ENCODE measurements at regions not wholly inside any gene's neighbourhood (a gene's known extent, or its start where the extent isn't known, plus 50 kb on each side); places are given as distances from the start of the nearest gene placed in this dataset.
"Not testable (repeated sequence)": the region's sequence is repeated elsewhere in the genome, so short reads cannot be mapped to it uniquely, and the experiment has no call there.

- DNase-seq: no peak
These were observed 120.0 kb upstream of the EGFR start for GRCh38 chr7:54898659-54899340.

- DNase-seq: no peak
These were observed 117.0 kb upstream of the EGFR start for GRCh38 chr7:54901840-54902239.

- DNase-seq: no peak
These were observed 114.7 kb upstream of the EGFR start for GRCh38 chr7:54904130-54904529.

- DNase-seq: no peak
These were observed 113.8 kb upstream of the EGFR start for GRCh38 chr7:54904986-54905385.

GRCh38 chr7:54906963-54907362, 111.9 kb upstream of the EGFR start:
- no peak for DNase-seq

- no peak for DNase-seq
These were observed 110.8 kb upstream of the EGFR start for GRCh38 chr7:54907981-54908380.

- no peak for DNase-seq
These were observed 109.9 kb upstream of the EGFR start for GRCh38 chr7:54908760-54909438.

GRCh38 chr7:54915870-54916598, 102.8 kb upstream of the EGFR start:
- DNase-seq: no peak

GRCh38 chr7:54917613-54918391, 101.0 kb upstream of the EGFR start:
- DNase-seq: no peak

- no peak for DNase-seq
These were observed 97.7 kb upstream of the EGFR start for GRCh38 chr7:54921116-54921515.

GRCh38 chr7:54931532-54931931, 87.3 kb upstream of the EGFR start:
- no peak for DNase-seq

GRCh38 chr7:54932818-54933543, 85.8 kb upstream of the EGFR start:
- peak; percentile 15 for DNase-seq

- no peak for DNase-seq
These were observed 85.2 kb upstream of the EGFR start for GRCh38 chr7:54933643-54934042.

- DNase-seq: no peak
These were observed 78.1 kb upstream of the EGFR start for GRCh38 chr7:54940748-54941147.

GRCh38 chr7:54944179-54944578, 74.6 kb upstream of the EGFR start:
- DNase-seq: no peak

- DNase-seq: no peak
These were observed 72.5 kb upstream of the EGFR start for GRCh38 chr7:54946271-54946670.

GRCh38 chr7:54946764-54947163, 72.1 kb upstream of the EGFR start:
- DNase-seq: no peak

GRCh38 chr7:54947266-54947665, 71.6 kb upstream of the EGFR start:
- no peak for DNase-seq

GRCh38 chr7:54949514-54949913, 69.3 kb upstream of the EGFR start:
- not testable (repeated sequence) for DNase-seq

GRCh38 chr7:54955296-54955695, 63.5 kb upstream of the EGFR start:
- no peak for DNase-seq

- DNase-seq: no peak
These were observed 63.0 kb upstream of the EGFR start for GRCh38 chr7:54955696-54956420.

- DNase-seq: no peak
These were observed 62.0 kb upstream of the EGFR start for GRCh38 chr7:54956865-54957264.
